ENCODE measurements at regions not wholly inside any gene's neighbourhood (a gene's known extent, or its start where the extent isn't known, plus 50 kb on each side); places are given as distances from the start of the nearest gene placed in this dataset.

GRCh38 chr11:19571906-19572305 is 140.7 kb upstream of the NAV2 start:
- Mint-ChIP-seq H3K36me3 (ENCODE audit: low read depth) (no peaks in the 10 kb centered on the region), H3K27me3 (ENCODE audit: low read depth) (no peaks in the 10 kb centered on the region), H3K4me3 (no peak overlapping the region), H3K9me3 (no peaks in the 10 kb centered on the region), H3K27ac (no peak overlapping the region), H3K4me1 (ENCODE audit: low read depth) (no peaks in the 10 kb centered on the region)

GRCh38 chr11:19570889-19571288 is 141.7 kb upstream of the NAV2 start:
- Mint-ChIP-seq H3K9me3 (no peaks in the 10 kb centered on the region), H3K27ac (no peak overlapping the region), H3K4me1 (ENCODE audit: low read depth) (no peaks in the 10 kb centered on the region), H3K27me3 (ENCODE audit: low read depth) (no peaks in the 10 kb centered on the region), H3K36me3 (ENCODE audit: low read depth) (no peaks in the 10 kb centered on the region), H3K4me3 (no peak overlapping the region)

- Mint-ChIP-seq H3K4me1 (ENCODE audit: low read depth) (no peaks in the 10 kb centered on the region), H3K27me3 (ENCODE audit: low read depth) (no peaks in the 10 kb centered on the region), H3K36me3 (ENCODE audit: low read depth) (no peaks in the 10 kb centered on the region), H3K4me3 (no peak overlapping the region), H3K27ac (no peak overlapping the region), H3K9me3 (no peaks in the 10 kb centered on the region)
Measured at GRCh38 chr11:19567996-19568395, 144.6 kb upstream of the NAV2 start.

GRCh38 chr11:19566583-19567379 is 145.9 kb upstream of the NAV2 start:
- Mint-ChIP-seq H3K4me3 (no peak overlapping the region), H3K4me1 (ENCODE audit: low read depth) (no peaks in the 10 kb centered on the region), H3K36me3 (ENCODE audit: low read depth) (no peaks in the 10 kb centered on the region), H3K27me3 (ENCODE audit: low read depth) (no peaks in the 10 kb centered on the region), H3K9me3 (no peaks in the 10 kb centered on the region), H3K27ac (no peak overlapping the region)

GRCh38 chr11:19565639-19566038 is 147.0 kb upstream of the NAV2 start:
- peaks cover 3% of the 10 kb centered on the region for H3K27me3 Mint-ChIP-seq (ENCODE audit: low read depth)
- H3K9me3 Mint-ChIP-seq: no peaks in the 10 kb centered on the region
- H3K27ac Mint-ChIP-seq: no peak overlapping the region
- no peak overlapping the region for H3K4me3 Mint-ChIP-seq
- H3K4me1 Mint-ChIP-seq (ENCODE audit: low read depth): no peaks in the 10 kb centered on the region
- H3K36me3 Mint-ChIP-seq (ENCODE audit: low read depth): no peaks in the 10 kb centered on the region

- Mint-ChIP-seq H3K36me3 (ENCODE audit: low read depth) (no peaks in the 10 kb centered on the region), H3K4me3 (no peak overlapping the region), H3K27ac (no peak overlapping the region), H3K9me3 (no peaks in the 10 kb centered on the region), H3K4me1 (ENCODE audit: low read depth) (no peaks in the 10 kb centered on the region), H3K27me3 (ENCODE audit: low read depth) (peaks cover 3% of the 10 kb centered on the region)
Measured at GRCh38 chr11:19562156-19562555, 150.5 kb upstream of the NAV2 start.

GRCh38 chr11:19561011-19561410 is 151.6 kb upstream of the NAV2 start:
- H3K4me1 Mint-ChIP-seq (ENCODE audit: low read depth): no peaks in the 10 kb centered on the region
- no peaks in the 10 kb centered on the region for H3K9me3 Mint-ChIP-seq
- no peak overlapping the region for H3K4me3 Mint-ChIP-seq
- no peaks in the 10 kb centered on the region for H3K36me3 Mint-ChIP-seq (ENCODE audit: low read depth)
- H3K27me3 Mint-ChIP-seq (ENCODE audit: low read depth): peaks cover 3% of the 10 kb centered on the region
- H3K27ac Mint-ChIP-seq: no peak overlapping the region

- no peak overlapping the region for H3K4me3 Mint-ChIP-seq
- no peak overlapping the region for H3K27ac Mint-ChIP-seq
- no peaks in the 10 kb centered on the region for H3K4me1 Mint-ChIP-seq (ENCODE audit: low read depth)
- peaks cover 3% of the 10 kb centered on the region for H3K27me3 Mint-ChIP-seq (ENCODE audit: low read depth)
- no peaks in the 10 kb centered on the region for H3K9me3 Mint-ChIP-seq
- no peaks in the 10 kb centered on the region for H3K36me3 Mint-ChIP-seq (ENCODE audit: low read depth)
Measured at GRCh38 chr11:19560156-19560555, 152.5 kb upstream of the NAV2 start.

- no peaks in the 10 kb centered on the region for H3K36me3 Mint-ChIP-seq (ENCODE audit: low read depth)
- no peak overlapping the region for H3K4me3 Mint-ChIP-seq
- peaks cover 3% of the 10 kb centered on the region for H3K27me3 Mint-ChIP-seq (ENCODE audit: low read depth)
- H3K27ac Mint-ChIP-seq: no peak overlapping the region
- H3K4me1 Mint-ChIP-seq (ENCODE audit: low read depth): no peaks in the 10 kb centered on the region
- H3K9me3 Mint-ChIP-seq: no peaks in the 10 kb centered on the region
Measured at GRCh38 chr11:19559746-19560145, 152.9 kb upstream of the NAV2 start.

GRCh38 chr11:19558189-19558986 is 154.2 kb upstream of the NAV2 start:
- H3K36me3 Mint-ChIP-seq (ENCODE audit: low read depth): no peaks in the 10 kb centered on the region
- H3K4me1 Mint-ChIP-seq (ENCODE audit: low read depth): no peaks in the 10 kb centered on the region
- no peak overlapping the region for H3K4me3 Mint-ChIP-seq
- no peak overlapping the region for H3K27ac Mint-ChIP-seq
- H3K27me3 Mint-ChIP-seq (ENCODE audit: low read depth): peaks cover 7% of the 10 kb centered on the region
- H3K9me3 Mint-ChIP-seq: no peaks in the 10 kb centered on the region

- Mint-ChIP-seq H3K27ac (no peak overlapping the region), H3K36me3 (ENCODE audit: low read depth) (no peaks in the 10 kb centered on the region), H3K9me3 (no peaks in the 10 kb centered on the region), H3K27me3 (ENCODE audit: low read depth) (peaks cover 7% of the 10 kb centered on the region), H3K4me1 (ENCODE audit: low read depth) (no peaks in the 10 kb centered on the region), H3K4me3 (no peak overlapping the region)
Measured at GRCh38 chr11:19557720-19558140, 154.9 kb upstream of the NAV2 start.

- Mint-ChIP-seq H3K4me3 (no peak overlapping the region), H3K9me3 (no peaks in the 10 kb centered on the region), H3K36me3 (ENCODE audit: low read depth) (no peaks in the 10 kb centered on the region), H3K27me3 (ENCODE audit: low read depth) (peaks cover 7% of the 10 kb centered on the region), H3K27ac (no peak overlapping the region), H3K4me1 (ENCODE audit: low read depth) (no peaks in the 10 kb centered on the region)
Measured at GRCh38 chr11:19557185-19557584, 155.5 kb upstream of the NAV2 start.

- peaks cover 4% of the 10 kb centered on the region for H3K27me3 Mint-ChIP-seq (ENCODE audit: low read depth)
- H3K36me3 Mint-ChIP-seq (ENCODE audit: low read depth): no peaks in the 10 kb centered on the region
- H3K9me3 Mint-ChIP-seq: no peaks in the 10 kb centered on the region
- H3K4me3 Mint-ChIP-seq: no peak overlapping the region
- no peak overlapping the region for H3K27ac Mint-ChIP-seq
- H3K4me1 Mint-ChIP-seq (ENCODE audit: low read depth): no peaks in the 10 kb centered on the region
Measured at GRCh38 chr11:19555266-19555665, 157.4 kb upstream of the NAV2 start.

GRCh38 chr11:19553683-19554333 is 158.8 kb upstream of the NAV2 start:
- H3K4me3 Mint-ChIP-seq: no peak overlapping the region
- H3K27ac Mint-ChIP-seq: no peak overlapping the region
- H3K27me3 Mint-ChIP-seq (ENCODE audit: low read depth): peaks cover 8% of the 10 kb centered on the region
- no peaks in the 10 kb centered on the region for H3K36me3 Mint-ChIP-seq (ENCODE audit: low read depth)
- H3K9me3 Mint-ChIP-seq: no peaks in the 10 kb centered on the region
- no peaks in the 10 kb centered on the region for H3K4me1 Mint-ChIP-seq (ENCODE audit: low read depth)

Data from T-helper 1 cell treated with Interleukin-12 subunit alpha and Interleukin-12 subunit beta and Interleukin-4 antibody, amounts not matched to agents 30 μg/mL and 1 μg/mL, for 36 hours (primary cell).